Lower leg skin (tissue), 4 donors: ENCODE measurements at regions not wholly inside any gene's neighbourhood (a gene's known extent, or its start where the extent isn't known, plus 50 kb on each side); places are given as distances from the start of the nearest gene placed in this dataset.
A peak's percentile ranks its signal among the peaks of the same experiment; 100 is the strongest.

Experiments
- DNase-seq, 2 donors: peaks; one replicate each; pipeline ENCODE4 v3.0.0-alpha.2; 2019; ENCODE audit warnings: low spot score in 2 of 2
- H3K4me3 ChIP-seq: fragments of 200-600 bp; sonication (generic); 2 replicates; pipeline ENCODE4 v1.5.1; 2017; ENCODE audit warnings: mild to moderate bottlenecking, low read depth; ENCODE audit not compliant: poor library complexity, severe bottlenecking
- POLR2A ChIP-seq, 2 donors: fragments of 450-650 bp; IDR thresholded peaks; one replicate each; pipeline ENCODE4 v1.6.1; 2016 to 2017; ENCODE audit warnings: antibody characterized with exemption in 2 of 2, mild to moderate bottlenecking in 1 of 2, moderate library complexity in 1 of 2
- WGBS, 2 donors: methylation state at CpG; one replicate each; pipeline ENCODE4 v1.1.5; 2018; 5-methylcytosine and 5-hydroxymethylcytosine counted together
- intact Hi-C: fragments of 100-400 bp; cut with DNase I; formaldehyde crosslinking; loops from one replicate; pipeline ENCODE4 v1.15.0; 2023; ENCODE audit warnings: low total_unique reads
- TF ChIP-seq, protein P1 (sequence below), 3 donors: fragments of 450-650 bp; IDR thresholded peaks; one replicate each; pipeline ENCODE4 v1.5.1; 2016; ENCODE audit warnings: antibody characterized with exemption in 3 of 3, mild to moderate bottlenecking in 3 of 3, moderate library complexity in 2 of 3

DNA sequence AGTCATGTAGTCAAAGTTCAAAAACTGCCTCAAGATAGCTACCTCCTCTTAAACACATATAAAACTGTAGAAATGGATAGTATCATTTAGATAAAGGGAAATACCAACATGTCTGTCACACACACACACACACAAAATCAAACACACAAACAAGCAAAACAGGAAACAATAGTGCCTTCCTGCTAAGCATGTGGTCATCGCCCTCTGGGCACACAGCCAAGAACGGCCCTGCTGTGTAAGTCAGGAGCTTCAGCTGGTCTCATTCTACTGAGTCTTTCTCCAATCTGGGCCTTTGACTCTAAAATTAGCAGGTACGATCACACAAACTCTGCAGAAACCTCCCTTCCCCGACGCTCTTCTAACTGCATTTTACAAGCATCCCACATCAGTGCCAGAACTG is 272.2 kb upstream of the CHRNA7 start:
- 51% methylated on average over 5 of the region's 5 CpGs for WGBS, 2 donors
- TF ChIP-seq, protein P1, sequence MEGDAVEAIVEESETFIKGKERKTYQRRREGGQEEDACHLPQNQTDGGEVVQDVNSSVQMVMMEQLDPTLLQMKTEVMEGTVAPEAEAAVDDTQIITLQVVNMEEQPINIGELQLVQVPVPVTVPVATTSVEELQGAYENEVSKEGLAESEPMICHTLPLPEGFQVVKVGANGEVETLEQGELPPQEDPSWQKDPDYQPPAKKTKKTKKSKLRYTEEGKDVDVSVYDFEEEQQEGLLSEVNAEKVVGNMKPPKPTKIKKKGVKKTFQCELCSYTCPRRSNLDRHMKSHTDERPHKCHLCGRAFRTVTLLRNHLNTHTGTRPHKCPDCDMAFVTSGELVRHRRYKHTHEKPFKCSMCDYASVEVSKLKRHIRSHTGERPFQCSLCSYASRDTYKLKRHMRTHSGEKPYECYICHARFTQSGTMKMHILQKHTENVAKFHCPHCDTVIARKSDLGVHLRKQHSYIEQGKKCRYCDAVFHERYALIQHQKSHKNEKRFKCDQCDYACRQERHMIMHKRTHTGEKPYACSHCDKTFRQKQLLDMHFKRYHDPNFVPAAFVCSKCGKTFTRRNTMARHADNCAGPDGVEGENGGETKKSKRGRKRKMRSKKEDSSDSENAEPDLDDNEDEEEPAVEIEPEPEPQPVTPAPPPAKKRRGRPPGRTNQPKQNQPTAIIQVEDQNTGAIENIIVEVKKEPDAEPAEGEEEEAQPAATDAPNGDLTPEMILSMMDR (IDR thresholded peaks at IDR 0.05), result no peak
- TF ChIP-seq POLR2A (IDR thresholded peaks at IDR 0.05), result no peak
- DNase-seq, result peak in 1 of 2 donors; percentile 26
- no peak overlapping the region for H3K4me3 ChIP-seq
- intact Hi-C loops, result no loop called here

DNA sequence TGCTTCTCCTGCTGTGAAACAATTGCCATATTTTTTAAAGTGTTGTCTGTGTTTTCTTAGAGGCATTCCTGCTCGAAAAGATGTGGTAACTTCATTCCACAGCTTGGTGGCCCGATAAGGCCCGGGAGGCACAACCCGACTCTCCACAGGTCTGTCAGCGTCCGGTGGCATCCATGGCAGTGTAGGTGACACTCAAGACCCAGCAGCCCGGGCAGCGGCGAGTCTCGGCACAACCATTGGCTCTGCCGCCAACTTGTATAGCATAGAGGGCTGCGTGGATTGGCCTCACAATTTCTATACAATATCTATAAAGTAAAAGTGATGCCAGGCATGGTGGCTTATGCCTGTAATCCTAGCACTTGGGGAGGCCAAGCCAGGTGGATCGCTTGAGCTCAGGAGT is 262.3 kb upstream of the CHRNA7 start:
- TF ChIP-seq POLR2A (IDR thresholded peaks at IDR 0.05), result no peak
- TF ChIP-seq, protein P1 (IDR thresholded peaks at IDR 0.05), result no peak
- intact Hi-C loops, result no loop called here

DNA sequence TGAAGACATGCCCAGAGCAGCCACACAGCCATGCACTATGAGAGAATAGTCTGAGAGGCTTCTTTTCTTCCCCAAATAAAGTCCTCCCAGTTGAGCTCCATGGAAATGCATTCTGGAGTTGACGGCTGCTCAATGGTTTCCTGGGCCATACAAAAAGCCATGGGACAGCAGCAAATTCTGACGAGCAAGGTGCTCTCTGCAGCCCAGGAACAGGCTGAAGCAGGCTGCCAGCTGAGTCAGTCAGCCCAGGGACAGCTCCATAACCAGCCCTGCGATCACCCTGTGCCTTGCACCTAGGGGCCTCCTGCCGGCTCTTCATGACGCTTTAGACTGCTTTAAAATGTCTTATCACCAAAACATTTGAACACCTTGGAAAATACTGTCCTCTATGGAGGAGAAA is 256.3 kb upstream of the CHRNA7 start:
- intact Hi-C loops, result no loop called here
- no peak overlapping the region for H3K4me3 ChIP-seq
- WGBS, 2 donors, result 36 to 45% methylated on average over 5 of the region's 5 CpGs
- TF ChIP-seq, protein P1 (IDR thresholded peaks at IDR 0.05), result no peak
- no peak for TF ChIP-seq POLR2A (IDR thresholded peaks at IDR 0.05)
- no peak for DNase-seq

More for the DNA sequence above, 262.3 kb upstream of the CHRNA7 start:
- no peak overlapping the region for H3K4me3 ChIP-seq
- DNase-seq, result no peak
- 94 to 95% methylated on average over 13 of the region's 13 CpGs for WGBS, 2 donors

DNA sequence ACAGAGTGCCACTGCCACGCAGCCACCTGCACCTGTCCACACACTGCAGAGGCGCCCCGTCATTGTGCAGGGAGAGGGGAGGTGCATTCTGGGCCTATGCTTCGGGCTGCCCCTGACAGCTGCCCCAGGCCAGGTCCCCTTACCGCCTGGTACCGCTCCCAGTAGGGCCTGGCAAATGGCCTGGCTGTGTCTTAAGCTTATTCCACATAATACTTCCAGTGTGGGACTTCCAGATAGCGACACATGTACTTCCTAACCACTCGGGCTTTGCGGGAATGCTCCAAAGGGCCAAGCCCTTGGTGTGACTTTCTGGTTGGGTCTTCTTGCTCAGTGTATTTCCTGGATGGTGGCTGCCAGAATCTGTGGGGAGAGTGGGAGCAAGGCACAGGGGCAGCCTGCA is 254.3 kb upstream of the CHRNA7 start:
- intact Hi-C loops, result no loop called here
- no peak overlapping the region for H3K4me3 ChIP-seq
- no peak for DNase-seq
- 80 to 87% methylated on average over 9 of the region's 9 CpGs for WGBS, 2 donors
- TF ChIP-seq POLR2A (IDR thresholded peaks at IDR 0.05), result no peak
- TF ChIP-seq, protein P1 (IDR thresholded peaks at IDR 0.05), result no peak

DNA sequence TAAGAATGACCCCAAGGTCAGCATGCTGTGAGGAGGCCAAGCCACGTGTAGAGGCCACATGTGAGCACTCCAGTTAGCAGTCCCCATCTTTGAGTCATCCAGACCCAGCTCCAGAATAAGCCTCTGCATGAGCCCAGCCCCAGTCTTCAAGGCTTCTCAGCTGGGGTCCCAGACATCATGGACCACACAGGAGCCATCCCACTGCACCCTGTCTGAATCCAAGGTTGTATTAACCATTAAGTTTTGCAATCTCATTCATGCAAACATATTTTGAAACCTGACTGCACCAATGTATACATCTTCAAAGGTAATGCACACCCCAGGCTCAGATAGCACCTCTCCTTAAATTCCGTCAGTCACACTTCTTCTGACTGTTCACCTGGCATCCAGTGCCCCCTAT is 249.1 kb upstream of the CHRNA7 start:
- DNase-seq, result no peak
- TF ChIP-seq POLR2A (IDR thresholded peaks at IDR 0.05), result no peak
- TF ChIP-seq, protein P1 (IDR thresholded peaks at IDR 0.05), result no peak
- H3K4me3 ChIP-seq, result no peak overlapping the region
- WGBS, 2 donors, result 72 to 75% methylated on average over 2 of the region's 2 CpGs
- intact Hi-C loops, result no loop called here

DNA sequence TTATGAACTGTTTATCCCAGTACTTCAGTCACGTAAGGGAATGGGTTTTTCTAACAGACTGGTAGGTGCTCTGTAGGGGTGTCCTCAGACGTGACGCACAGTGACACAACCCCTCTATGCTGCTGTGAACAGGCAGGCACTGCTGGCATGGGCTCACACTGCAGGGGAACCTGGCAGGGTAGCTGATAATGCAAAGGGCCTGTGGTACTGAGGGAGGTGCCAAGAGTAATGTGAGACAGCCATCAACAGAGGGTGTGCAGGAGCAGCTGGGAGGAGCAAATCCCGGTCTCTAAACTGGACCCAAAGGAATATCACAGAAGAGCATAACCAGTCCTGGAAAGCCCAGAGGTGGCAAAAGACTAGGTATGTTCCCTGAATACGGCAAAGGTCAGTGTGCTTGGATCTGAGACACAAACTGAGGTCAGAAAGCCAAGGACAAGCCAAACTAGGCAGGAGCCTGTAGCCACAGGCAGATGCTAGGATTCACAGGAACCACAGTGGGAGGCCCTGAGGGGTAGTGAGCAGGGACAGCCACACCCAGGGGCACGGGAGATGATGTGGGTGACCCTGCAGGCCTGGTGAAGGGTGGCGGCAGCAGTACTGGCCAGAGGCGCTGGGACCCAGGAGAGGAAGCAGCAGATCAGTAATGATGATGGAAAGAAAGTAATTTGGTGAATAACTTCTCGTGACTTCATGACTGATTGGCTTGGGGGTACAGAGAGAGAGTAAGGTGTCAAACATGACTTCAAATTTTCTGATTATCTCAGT is 248.1 kb upstream of the CHRNA7 start:
- TF ChIP-seq POLR2A (IDR thresholded peaks at IDR 0.05), result no peak
- TF ChIP-seq, protein P1 (IDR thresholded peaks at IDR 0.05), result no peak
- no peak overlapping the region for H3K4me3 ChIP-seq
- intact Hi-C loops, result no loop called here
- no peak for DNase-seq
- 79 to 91% methylated on average over 9 of the region's 9 CpGs for WGBS, 2 donors
